ENCODE measurements at regions not wholly inside any gene's neighbourhood (a gene's known extent, or its start where the extent isn't known, plus 50 kb on each side); places are given as distances from the start of the nearest gene placed in this dataset.
"Not testable (repeated sequence)": the region's sequence is repeated elsewhere in the genome, so short reads cannot be mapped to it uniquely, and the experiment has no call there.

DNA sequence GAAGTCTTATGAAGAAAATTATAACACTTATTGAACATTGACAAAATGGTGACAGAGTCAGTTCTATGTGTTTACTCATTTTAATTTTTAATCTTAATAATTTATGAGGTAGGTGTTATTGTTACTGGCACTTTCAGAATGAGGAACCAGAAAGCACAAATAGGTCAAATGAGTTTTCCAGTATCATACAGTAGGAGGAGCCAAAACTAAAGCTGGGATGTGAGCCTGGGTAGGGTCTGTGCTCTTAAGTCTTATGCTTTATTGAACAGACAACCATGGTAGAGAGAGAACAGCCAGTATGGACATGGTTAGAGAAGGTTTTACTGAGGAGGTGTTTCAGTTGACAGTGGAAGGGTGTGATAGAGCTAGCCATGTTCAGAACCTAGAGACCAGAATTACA, 775.7 kb downstream of the TMTC2 start:
- H3K9ac ChIP-seq (ENCODE audit: low read depth, low read length), result no peak overlapping the region
- H3K27me3 ChIP-seq (ENCODE audit: control insufficient read depth, insufficient read depth, low read length), result no peaks in the 10 kb centered on the region
- H3K4me3 ChIP-seq (ENCODE audit: low read depth, low read length), result no peak overlapping the region
- H3K4me1 ChIP-seq (ENCODE audit: control insufficient read depth, insufficient read depth, low read length), result no peaks in the 10 kb centered on the region
- no peaks in the 10 kb centered on the region for H3K36me3 ChIP-seq (ENCODE audit: control insufficient read depth, insufficient read depth, low read length)
- H3K9me3 ChIP-seq (ENCODE audit: control insufficient read depth, insufficient read depth, low read length), result no peaks in the 10 kb centered on the region

DNA sequence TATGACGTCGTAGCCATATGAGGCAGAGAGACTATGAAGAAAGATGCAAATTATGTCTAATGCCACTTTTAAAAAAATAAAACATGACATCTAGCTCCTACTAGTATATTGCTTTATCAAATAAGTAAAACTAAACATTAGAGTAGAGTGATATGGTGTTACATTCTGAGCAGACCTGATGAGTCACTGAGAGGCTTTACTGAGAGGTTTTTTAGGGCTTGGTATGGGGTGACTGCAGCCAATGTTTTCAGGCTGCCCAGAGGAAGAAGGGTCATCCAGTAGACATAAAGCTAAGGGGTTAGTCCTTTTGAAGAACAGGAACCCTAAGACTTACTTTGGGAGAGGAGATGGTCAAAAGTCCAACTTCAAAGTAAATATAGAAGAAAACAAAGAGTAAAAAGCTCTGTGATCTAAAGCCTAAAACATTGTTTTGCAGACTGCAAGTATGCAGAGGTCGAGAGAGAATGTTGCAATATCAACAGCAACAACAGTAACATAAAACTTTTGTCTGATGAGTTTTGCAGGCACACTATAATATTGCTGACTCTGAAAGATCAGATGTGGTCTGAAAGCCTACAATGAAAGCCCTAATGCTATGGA, 774.7 kb downstream of the TMTC2 start:
- H3K27me3 ChIP-seq (ENCODE audit: control insufficient read depth, insufficient read depth, low read length), result no peaks in the 10 kb centered on the region
- no peak overlapping the region for H3K9ac ChIP-seq (ENCODE audit: low read depth, low read length)

DNA sequence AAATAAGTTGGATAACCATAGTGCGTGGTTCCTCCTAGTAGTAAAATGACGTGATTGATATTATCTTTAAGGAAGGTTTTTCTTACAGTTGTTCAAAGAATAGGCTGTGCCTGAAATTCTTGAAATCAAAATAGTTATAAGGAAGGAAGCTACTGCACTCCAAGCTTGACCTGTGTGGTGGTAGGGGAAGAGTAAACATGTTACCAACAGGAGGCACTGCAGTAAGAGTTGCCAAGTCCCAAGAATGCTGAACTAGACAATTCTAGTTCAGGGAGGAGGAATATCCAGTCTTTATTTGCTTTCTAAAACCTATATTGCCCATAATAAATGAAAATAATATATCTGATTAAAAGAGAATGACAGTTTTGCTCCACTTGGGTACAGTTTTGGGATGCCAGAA, 764.5 kb downstream of the TMTC2 start:
- no peak overlapping the region for H3K9ac ChIP-seq (ENCODE audit: low read depth, low read length)
- H3K9me3 ChIP-seq (ENCODE audit: control insufficient read depth, insufficient read depth, low read length), result no peaks in the 10 kb centered on the region
- no peaks in the 10 kb centered on the region for H3K36me3 ChIP-seq (ENCODE audit: control insufficient read depth, insufficient read depth, low read length)
- H3K4me3 ChIP-seq (ENCODE audit: low read depth, low read length), result no peak overlapping the region
- H3K27me3 ChIP-seq (ENCODE audit: control insufficient read depth, insufficient read depth, low read length), result no peaks in the 10 kb centered on the region
- no peaks in the 10 kb centered on the region for H3K4me1 ChIP-seq (ENCODE audit: control insufficient read depth, insufficient read depth, low read length)

More for the DNA sequence above, 774.7 kb downstream of the TMTC2 start:
- no peaks in the 10 kb centered on the region for H3K36me3 ChIP-seq (ENCODE audit: control insufficient read depth, insufficient read depth, low read length)
- no peaks in the 10 kb centered on the region for H3K4me1 ChIP-seq (ENCODE audit: control insufficient read depth, insufficient read depth, low read length)
- H3K9me3 ChIP-seq (ENCODE audit: control insufficient read depth, insufficient read depth, low read length), result no peaks in the 10 kb centered on the region
- H3K4me3 ChIP-seq (ENCODE audit: low read depth, low read length), result no peak overlapping the region

DNA sequence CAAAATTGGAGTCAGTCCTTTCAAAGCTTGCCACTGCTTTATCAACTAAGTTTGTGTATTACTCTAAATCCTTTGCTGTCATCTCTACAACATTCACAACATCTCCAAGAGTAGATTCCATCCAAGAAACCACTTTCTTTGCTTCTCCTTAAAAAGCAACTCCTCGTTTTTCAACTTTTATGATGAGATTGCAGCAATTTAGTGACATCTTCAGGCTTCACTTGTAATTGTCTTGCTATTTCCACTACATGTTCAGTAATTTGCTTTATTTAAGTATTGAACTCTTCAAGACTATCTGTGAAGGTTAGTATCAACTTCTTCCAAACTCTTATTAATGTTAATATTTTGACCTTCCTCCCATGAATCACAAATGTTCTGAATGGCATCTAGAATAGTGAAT, 747.9 kb downstream of the TMTC2 start:
- Histone ChIP-seq H3K9ac (ENCODE audit: low read depth, low read length) (no peak overlapping the region), H3K4me1 (ENCODE audit: control insufficient read depth, insufficient read depth, low read length) (no peaks in the 10 kb centered on the region), H3K4me3 (ENCODE audit: low read depth, low read length) (no peak overlapping the region), H3K36me3 (ENCODE audit: control insufficient read depth, insufficient read depth, low read length) (no peaks in the 10 kb centered on the region), H3K9me3 (ENCODE audit: control insufficient read depth, insufficient read depth, low read length) (no peaks in the 10 kb centered on the region), H3K27me3 (ENCODE audit: control insufficient read depth, insufficient read depth, low read length) (no peaks in the 10 kb centered on the region)

DNA sequence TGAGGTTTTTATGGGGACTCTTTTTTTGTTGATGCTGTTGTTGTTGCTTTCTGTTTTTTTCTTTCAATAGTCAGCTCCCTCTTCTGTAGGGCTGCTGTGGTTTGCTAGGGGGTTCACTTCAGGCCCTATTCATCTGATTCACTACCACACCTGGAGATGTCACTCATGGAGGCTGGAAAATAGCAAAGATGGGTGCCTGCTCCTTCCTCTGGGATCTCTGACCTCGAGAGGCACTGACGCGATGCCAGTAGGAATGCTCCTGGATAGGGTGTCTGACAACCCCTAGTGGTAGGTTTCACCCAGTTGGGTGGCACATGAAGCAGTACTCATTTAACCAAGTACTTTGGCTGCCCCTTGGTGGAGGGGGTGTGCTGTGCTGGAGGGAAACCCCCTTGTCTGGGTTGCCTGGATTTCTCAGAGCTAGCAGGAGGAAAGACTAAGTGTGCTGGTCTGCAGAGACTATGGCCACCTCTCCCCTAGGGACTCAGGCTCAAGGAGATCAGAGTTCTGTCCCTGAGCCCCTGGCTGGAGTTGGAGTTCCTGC, 745.5 kb downstream of the TMTC2 start:
- Histone ChIP-seq H3K36me3 (ENCODE audit: control insufficient read depth, insufficient read depth, low read length) (no peaks in the 10 kb centered on the region), H3K4me1 (ENCODE audit: control insufficient read depth, insufficient read depth, low read length) (no peaks in the 10 kb centered on the region), H3K9ac (ENCODE audit: low read depth, low read length) (no peak overlapping the region), H3K4me3 (ENCODE audit: low read depth, low read length) (no peak overlapping the region), H3K27me3 (ENCODE audit: control insufficient read depth, insufficient read depth, low read length) (no peaks in the 10 kb centered on the region), H3K9me3 (ENCODE audit: control insufficient read depth, insufficient read depth, low read length) (no peaks in the 10 kb centered on the region)

DNA sequence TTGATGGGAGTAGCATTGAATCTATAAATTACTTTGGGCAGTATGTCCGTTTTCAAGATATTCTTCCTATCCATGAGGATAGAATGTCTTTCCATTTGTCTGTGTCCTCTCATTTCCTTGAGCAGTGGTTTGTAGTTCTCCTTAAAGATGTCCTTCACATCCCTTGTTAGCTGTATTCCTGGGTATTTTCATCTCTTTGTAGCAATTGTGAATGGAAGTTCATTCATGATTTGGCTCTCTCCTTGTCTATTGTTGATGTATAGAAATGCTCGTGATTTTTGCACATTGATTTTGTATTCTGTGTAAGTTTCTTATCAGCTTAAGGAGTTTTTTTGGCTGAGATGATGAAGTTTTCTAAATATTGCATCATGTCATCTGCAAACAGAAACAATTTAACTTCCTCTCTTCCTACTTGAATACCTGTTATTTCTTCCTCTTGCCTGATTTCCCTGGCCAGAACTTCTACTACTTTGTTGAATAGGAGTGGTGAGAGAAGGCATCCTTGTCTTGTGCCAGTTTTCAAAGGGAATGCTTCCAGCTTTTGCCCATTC, 741.0 kb downstream of the TMTC2 start:
- H3K4me3 ChIP-seq (ENCODE audit: low read depth, low read length); H3K4me1 ChIP-seq (ENCODE audit: control insufficient read depth, insufficient read depth, low read length); H3K27me3 ChIP-seq (ENCODE audit: control insufficient read depth, insufficient read depth, low read length); H3K9me3 ChIP-seq (ENCODE audit: control insufficient read depth, insufficient read depth, low read length); H3K36me3 ChIP-seq (ENCODE audit: control insufficient read depth, insufficient read depth, low read length); H3K9ac ChIP-seq (ENCODE audit: low read depth, low read length): not testable (repeated sequence)

DNA sequence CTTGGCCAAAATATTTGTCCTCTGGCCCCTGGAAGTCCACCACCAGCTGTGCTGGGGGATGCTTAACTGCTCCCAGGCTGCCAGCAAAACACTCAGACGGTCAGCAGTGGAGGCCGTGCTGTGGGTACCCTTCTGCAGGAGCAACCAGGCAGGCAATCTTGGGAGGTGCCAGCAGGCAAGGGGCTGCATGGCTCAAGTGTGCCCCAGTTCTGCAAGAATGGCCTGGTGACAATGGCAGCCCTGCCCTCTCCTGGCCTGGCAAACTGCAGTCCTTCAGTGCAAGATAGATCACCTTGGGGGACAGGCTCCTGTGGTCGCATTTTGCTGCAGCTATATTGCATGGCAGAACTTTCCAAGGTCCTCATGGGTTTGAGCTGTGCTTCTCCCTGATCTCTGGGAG, 728.3 kb downstream of the TMTC2 start:
- no peak overlapping the region for H3K9ac ChIP-seq (ENCODE audit: low read depth, low read length)
- H3K4me3 ChIP-seq (ENCODE audit: low read depth, low read length), result no peak overlapping the region
- H3K36me3 ChIP-seq (ENCODE audit: control insufficient read depth, insufficient read depth, low read length), result no peaks in the 10 kb centered on the region
- H3K27me3 ChIP-seq (ENCODE audit: control insufficient read depth, insufficient read depth, low read length), result no peaks in the 10 kb centered on the region
- no peaks in the 10 kb centered on the region for H3K9me3 ChIP-seq (ENCODE audit: control insufficient read depth, insufficient read depth, low read length)
- H3K4me1 ChIP-seq (ENCODE audit: control insufficient read depth, insufficient read depth, low read length), result no peaks in the 10 kb centered on the region

DNA sequence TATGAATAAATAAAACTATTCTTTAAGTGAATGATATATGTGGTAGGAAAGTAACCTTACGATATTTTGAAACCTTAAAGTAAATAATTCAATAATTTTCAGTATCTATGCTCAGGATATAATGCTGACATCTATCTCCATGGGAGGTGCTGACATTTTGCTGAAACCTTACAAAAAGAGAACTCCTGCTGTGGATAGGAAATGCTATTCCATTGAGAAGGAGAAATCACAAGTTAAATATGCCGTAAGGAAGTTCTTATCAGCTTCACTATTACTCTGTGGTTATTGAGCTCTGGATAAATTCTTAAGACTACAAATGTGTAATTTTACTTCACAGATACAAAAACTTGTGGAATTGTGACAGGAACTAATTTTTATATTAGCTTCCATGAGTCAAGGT, 722.1 kb downstream of the TMTC2 start:
- Histone ChIP-seq H3K4me1 (ENCODE audit: control insufficient read depth, insufficient read depth, low read length) (no peaks in the 10 kb centered on the region), H3K9me3 (ENCODE audit: control insufficient read depth, insufficient read depth, low read length) (no peaks in the 10 kb centered on the region)

DNA sequence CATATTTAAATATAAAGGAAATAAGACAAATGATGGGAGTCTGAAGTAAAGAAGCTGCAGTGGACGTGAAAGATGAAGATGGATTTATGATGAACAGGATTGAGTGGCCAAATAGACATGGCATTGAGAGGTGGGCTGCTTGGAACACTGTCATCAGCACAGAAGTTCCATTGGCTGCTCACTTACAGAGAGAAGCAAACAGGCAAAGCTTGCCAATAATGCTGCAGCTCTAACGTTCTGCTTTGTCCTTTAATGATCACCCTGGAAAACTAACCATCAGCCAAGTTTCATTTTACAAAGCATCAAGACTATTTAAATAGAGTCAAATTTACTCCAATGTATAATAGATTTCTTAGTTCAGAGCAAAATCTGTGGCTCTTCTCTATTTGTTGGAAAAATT, 721.4 kb downstream of the TMTC2 start:
- no peaks in the 10 kb centered on the region for H3K9me3 ChIP-seq (ENCODE audit: control insufficient read depth, insufficient read depth, low read length)
- no peak overlapping the region for H3K9ac ChIP-seq (ENCODE audit: low read depth, low read length)
- H3K4me3 ChIP-seq (ENCODE audit: low read depth, low read length), result no peak overlapping the region
- no peaks in the 10 kb centered on the region for H3K4me1 ChIP-seq (ENCODE audit: control insufficient read depth, insufficient read depth, low read length)
- no peaks in the 10 kb centered on the region for H3K36me3 ChIP-seq (ENCODE audit: control insufficient read depth, insufficient read depth, low read length)
- H3K27me3 ChIP-seq (ENCODE audit: control insufficient read depth, insufficient read depth, low read length), result no peaks in the 10 kb centered on the region

More for the DNA sequence above, 722.1 kb downstream of the TMTC2 start:
- no peak overlapping the region for H3K9ac ChIP-seq (ENCODE audit: low read depth, low read length)
- no peaks in the 10 kb centered on the region for H3K27me3 ChIP-seq (ENCODE audit: control insufficient read depth, insufficient read depth, low read length)
- no peaks in the 10 kb centered on the region for H3K36me3 ChIP-seq (ENCODE audit: control insufficient read depth, insufficient read depth, low read length)
- H3K4me3 ChIP-seq (ENCODE audit: low read depth, low read length), result no peak overlapping the region

DNA sequence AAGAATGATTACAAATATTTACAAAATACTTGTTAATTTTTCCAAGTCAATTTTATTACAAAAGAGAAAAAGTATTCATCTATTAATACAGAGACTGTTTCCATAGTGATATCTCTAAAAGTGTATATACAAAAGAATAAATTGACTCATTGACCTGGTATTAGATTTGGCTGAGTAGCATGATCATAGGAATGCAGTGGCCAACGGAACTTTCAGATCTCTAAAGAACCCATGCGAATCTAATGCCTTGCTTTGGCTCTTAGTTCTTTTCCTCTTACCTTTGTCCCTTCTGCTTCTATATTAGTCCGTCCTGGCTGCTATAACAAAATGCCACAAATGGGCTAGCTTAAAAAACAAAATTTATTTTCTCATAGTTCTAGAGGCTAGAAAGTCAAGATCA, 717.8 kb downstream of the TMTC2 start:
- H3K36me3 ChIP-seq (ENCODE audit: control insufficient read depth, insufficient read depth, low read length), result no peaks in the 10 kb centered on the region
- no peaks in the 10 kb centered on the region for H3K4me1 ChIP-seq (ENCODE audit: control insufficient read depth, insufficient read depth, low read length)
- no peak overlapping the region for H3K9ac ChIP-seq (ENCODE audit: low read depth, low read length)
- H3K4me3 ChIP-seq (ENCODE audit: low read depth, low read length), result no peak overlapping the region
- no peaks in the 10 kb centered on the region for H3K9me3 ChIP-seq (ENCODE audit: control insufficient read depth, insufficient read depth, low read length)
- H3K27me3 ChIP-seq (ENCODE audit: control insufficient read depth, insufficient read depth, low read length), result no peaks in the 10 kb centered on the region

DNA sequence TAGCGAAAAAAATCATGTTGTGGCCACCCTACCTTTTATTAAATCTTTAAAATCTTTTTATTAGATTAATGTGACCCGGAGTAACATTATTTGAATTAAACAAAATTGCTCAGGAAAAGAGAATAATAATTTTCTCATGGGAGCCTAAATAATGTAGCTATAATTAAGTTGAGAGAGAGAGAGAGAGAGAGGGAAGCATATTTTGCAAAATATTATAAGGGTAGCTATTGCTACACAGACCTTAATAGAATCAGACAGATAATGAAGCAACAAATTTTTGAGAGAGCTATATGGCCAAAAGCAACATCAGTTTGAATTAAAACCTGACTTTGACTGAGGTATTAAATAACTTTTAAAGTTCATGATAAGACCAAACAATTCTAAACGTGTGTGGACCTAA, 703.5 kb downstream of the TMTC2 start:
- no peak overlapping the region for H3K4me3 ChIP-seq (ENCODE audit: low read depth, low read length)
- H3K36me3 ChIP-seq (ENCODE audit: control insufficient read depth, insufficient read depth, low read length), result no peaks in the 10 kb centered on the region
- H3K4me1 ChIP-seq (ENCODE audit: control insufficient read depth, insufficient read depth, low read length), result no peaks in the 10 kb centered on the region
- no peaks in the 10 kb centered on the region for H3K9me3 ChIP-seq (ENCODE audit: control insufficient read depth, insufficient read depth, low read length)
- H3K9ac ChIP-seq (ENCODE audit: low read depth, low read length), result no peak overlapping the region
- H3K27me3 ChIP-seq (ENCODE audit: control insufficient read depth, insufficient read depth, low read length), result no peaks in the 10 kb centered on the region

DNA sequence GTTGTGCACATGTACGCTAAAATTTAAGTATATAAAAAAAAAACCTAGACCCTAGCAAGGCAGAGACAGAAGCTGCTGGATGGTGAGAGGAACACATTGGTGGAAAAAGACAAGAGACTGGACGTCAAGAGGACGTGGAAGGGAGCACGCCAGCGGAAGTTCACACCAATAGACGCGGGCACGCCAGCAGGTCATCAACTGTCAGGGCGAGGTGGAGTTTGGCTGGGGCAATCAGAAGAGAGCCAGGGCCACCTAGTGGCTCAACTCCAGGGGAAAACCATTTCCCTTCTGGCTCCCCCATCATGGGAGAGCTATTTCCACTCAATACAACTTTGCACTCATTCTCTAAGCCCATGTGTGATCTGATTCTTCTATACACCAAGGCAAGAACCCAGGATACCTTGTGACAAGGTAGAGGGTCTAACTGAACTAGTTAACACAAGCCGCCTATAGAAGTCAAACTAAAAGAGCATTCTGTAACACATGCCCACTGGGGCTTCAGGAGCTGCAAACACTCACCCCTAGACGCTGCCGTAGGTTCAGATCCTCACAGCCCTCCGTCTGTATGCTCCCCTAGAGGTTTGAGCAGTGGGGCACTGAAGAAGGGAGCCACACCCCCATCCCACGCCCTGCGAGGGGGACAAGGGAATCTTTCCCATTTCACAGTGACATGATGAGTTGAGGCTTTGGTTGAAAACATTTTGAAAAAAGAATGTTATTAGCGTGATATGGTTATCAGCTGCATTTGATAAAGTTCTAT, 702.7 kb downstream of the TMTC2 start:
- Histone ChIP-seq H3K9me3 (ENCODE audit: control insufficient read depth, insufficient read depth, low read length) (no peaks in the 10 kb centered on the region), H3K9ac (ENCODE audit: low read depth, low read length) (no peak overlapping the region), H3K4me3 (ENCODE audit: low read depth, low read length) (no peak overlapping the region), H3K36me3 (ENCODE audit: control insufficient read depth, insufficient read depth, low read length) (no peaks in the 10 kb centered on the region), H3K4me1 (ENCODE audit: control insufficient read depth, insufficient read depth, low read length) (no peaks in the 10 kb centered on the region), H3K27me3 (ENCODE audit: control insufficient read depth, insufficient read depth, low read length) (no peaks in the 10 kb centered on the region)

Measured in iPS-15b (cell line).